HG02610 (cell line): ENCODE measurements at regions not wholly inside any gene's neighbourhood (a gene's known extent, or its start where the extent isn't known, plus 50 kb on each side); places are given as distances from the start of the nearest gene placed in this dataset.

Experiments
- ATAC-seq: cut with Tn5 transposase; IDR thresholded peaks from one replicate; pipeline ENCODE4 v1.9.1; 2021; ENCODE audit warnings: mild to moderate bottlenecking, moderate library complexity; ENCODE audit not compliant: unreplicated experiment

DNA sequence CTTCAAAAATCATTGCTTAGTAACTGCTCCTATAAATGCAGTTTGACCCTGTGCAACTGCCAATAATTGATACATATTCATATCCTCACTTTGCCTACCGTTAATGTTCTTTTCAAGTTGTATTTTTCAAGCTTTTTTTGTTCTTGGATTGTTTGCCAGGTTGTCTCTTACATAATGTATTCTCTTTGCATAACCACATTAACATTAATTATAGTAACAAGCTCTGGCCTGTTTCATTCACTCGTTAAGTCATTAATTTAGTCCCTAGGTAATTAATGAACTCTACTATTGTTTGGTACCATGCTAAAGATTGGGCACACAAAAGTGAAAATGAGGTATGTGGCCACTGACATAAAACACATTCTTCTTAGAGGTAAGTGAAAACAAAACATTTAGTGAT, 1338.8 kb downstream of the NSUN3 start:
- no peak for ATAC-seq

DNA sequence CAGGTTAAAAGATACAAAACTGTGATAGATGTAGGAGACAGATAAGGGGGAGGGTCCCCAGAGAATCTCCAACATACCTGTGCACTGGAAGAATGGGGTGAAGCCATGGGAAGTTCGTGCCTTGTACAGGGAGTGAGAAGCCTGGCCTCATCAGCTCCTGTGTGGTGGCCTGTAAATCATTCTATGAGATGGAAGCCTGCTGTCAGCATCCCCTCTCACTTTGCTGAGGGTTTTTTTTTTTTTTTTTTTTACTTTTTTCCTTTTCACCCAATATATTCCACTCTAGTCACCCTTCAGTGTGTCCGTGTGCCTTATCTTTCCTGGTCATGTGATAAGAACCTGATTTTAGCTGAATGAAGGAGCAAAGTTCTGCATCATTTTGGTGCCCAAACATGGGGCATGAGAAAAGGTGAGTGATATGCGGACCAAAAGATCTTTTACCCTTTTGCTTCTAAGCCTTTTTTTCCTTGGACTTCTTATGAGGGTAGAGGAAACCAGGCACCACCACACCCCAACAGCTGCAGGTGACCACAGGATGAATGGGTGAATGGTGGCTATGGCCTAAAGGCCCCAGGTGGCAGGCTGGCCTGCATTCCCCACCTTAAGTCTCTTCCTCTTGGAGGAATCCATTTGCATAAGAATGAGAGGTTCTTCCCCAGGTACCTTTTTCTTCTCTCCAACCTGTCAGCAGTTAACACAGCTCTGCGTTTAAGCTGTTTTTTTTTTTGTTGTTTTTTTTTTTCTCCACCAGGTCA, 1345.0 kb downstream of the NSUN3 start:
- ATAC-seq, result no peak

DNA sequence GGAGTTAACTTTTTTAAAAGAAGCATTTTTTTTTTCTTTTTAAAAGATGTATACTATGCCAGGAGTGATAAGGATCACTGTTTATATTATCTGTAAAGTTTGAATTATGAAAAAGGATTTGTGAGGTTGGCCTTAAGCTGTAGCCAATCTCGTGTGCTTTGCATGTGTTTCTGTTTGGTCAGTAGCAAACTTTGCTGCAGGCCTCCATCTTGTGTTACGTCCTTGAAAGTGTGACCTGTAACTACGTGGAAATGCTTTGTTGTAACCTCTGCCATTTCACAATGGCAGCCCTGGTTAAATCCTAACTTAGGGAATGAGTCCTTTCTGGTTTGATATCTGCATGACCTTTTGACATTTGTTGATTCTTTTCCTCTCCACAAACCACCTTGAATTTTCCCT, 1345.6 kb downstream of the NSUN3 start:
- no peak for ATAC-seq

DNA sequence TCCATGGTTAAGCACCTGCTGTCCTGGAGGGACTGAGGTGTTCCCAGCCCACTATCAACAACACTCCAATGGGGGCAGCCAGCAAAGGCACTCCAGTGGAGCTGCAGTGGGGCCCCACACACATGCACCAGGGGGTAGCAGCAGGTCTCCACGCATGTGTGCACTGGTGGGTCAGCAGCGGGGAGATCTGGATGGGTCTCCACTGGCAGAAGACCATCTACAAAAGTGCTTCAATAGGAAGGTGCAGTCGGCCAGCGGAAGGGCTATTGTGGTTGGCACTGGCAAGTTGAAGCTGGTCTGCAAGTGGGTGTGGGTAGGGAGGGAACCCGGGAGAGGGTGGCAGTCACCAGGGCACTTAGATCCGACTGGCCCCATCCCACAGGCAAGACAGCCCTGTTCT, 1355.4 kb downstream of the NSUN3 start:
- ATAC-seq, result no peak

DNA sequence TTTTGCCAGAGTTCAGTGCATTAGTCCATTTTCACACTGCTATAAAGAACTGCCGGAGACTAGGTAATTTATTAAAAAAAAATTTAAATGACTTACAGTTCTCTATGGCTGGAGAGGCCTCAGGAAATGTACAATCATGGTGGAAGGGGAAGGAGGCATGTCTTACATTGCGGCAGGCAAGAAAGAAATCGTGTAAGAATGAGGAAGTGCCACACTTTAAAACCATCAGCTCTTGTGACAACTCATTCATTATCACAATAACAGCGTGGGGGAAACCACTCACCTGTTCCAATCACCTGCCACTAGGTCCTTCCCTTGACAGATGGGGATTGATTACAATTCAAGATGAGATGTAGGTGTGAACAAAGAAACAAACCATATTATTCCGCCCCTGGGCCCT, 1361.4 kb downstream of the NSUN3 start:
- ATAC-seq, result no peak

DNA sequence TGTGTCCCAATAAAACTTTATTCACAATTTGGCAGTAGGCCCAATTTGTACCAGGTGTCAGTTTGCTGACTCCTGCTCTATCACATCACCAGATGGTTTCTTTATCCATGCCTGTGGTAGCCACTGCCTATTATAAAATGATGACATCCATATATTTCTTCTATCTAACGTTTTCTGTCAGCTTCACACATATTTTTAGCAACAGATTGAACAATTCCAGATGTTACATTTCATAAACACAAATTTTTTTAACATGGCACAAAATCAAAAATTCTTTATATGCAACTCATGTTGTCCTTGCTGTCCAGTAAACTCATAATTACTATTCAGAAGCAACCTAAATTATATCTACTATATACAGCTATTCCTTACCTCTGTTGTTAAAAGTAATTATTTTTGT, 1371.6 kb downstream of the NSUN3 start:
- no peak for ATAC-seq

DNA sequence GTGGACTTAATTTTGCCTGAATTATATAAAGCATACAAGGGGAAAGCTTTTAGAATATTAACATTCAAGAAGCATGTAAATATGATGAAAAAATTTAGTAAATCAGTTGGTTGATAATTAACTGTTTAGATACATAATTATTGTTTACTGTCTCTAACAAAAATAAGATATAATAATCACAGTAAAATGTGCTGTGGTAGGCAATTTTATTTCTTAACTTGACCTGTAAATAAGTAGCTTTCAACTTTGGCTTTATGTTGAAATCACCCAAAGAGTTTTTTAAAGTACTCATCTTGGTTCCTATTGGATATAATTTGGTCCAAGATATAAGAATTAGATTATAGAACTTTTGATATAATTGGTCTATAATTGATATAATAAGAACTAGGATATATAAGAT, 1374.5 kb downstream of the NSUN3 start:
- ATAC-seq, result no peak

DNA sequence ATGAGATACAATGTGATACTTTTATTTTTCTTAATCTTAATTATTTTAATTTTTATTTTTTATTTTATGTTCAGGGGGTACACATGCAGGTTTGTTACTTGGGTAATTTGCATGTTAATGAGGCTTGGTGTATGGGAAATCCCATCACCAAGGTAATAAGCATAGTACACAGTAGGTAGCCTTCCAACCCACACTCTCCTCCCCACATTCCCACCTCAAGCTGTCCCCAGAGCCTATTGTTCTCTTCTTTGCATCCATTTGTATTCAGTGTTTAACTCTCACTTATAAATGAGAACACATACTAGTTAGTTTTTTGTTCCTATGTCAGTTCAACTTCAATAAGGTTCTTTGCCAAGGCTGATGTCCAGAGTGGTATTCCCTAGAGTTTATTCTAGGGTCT, 1375.4 kb downstream of the NSUN3 start:
- no peak for ATAC-seq

DNA sequence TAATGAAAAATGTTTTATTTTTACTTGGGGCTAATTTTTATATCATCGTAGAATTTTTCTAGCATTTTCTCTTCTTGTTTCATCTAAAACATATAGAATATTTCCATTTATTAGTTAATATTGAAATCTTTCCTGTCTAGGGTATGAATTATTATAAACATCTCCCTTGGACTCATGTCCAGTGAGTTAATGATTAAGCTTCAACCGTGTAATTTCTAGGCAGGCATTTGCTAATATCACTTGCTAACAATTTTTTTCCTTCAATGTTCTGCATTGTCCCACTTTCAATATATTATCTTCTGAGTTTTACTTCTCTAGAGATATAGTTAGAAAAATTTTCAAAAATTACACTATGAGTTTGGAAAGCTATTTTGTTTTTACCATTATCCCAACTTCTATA, 1371.6 kb upstream of the EPHA6 start:
- ATAC-seq, result no peak

DNA sequence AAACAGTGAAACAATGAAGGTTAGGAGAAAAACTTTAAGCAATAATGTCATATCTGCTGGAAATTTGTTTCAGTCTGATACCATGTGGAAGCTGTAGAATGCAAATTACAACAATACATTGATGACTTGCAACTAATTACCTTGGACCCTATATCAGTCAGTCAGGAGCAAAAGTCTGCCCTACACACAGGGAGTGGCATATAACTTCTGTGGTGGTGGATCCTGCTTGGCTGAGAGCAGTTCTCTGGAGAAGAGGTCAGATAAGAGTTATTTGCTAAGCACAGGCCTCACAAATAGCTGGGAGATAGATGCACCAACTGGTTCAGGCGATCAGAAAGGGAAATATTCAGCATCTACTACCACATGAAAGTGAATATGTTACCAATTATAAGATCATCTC, 1364.6 kb upstream of the EPHA6 start:
- no peak for ATAC-seq

DNA sequence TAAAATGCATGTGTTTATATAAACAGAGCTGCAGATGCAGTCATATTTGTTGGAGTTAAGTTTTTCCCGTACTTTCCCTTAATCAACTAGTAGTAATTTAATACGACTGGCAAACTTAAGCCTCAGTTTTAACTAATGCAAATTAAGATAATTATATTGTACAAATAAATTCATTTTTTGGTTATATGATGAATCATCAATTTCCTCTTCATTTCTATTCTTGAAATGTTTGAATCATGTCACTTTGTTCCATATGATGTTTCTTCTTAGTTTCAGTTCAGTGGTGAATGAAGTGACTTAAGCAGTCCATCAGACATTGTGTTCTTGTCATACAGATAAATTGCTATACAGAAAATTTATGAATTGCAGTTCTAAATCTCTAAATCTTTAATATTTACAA, 1361.2 kb upstream of the EPHA6 start:
- ATAC-seq, result no peak

DNA sequence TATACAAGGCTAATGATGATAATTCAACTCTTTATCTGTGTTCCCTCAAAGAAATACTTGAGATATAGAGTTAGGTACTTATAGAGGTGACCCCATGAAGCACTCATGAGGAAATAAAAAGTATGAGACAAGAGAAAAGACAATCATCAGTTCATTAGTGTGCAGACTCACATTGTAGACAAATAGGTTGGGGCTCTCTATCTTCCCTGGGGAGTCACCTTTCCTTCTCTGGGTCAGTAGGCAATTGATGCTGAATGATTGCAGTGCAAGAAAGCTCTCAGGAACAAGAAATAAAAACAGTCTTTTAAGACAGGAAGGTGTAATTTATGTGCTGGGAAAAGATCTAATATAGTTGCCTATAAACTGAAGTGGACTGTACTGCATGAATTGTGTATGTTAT, 1357.6 kb upstream of the EPHA6 start:
- no peak for ATAC-seq

DNA sequence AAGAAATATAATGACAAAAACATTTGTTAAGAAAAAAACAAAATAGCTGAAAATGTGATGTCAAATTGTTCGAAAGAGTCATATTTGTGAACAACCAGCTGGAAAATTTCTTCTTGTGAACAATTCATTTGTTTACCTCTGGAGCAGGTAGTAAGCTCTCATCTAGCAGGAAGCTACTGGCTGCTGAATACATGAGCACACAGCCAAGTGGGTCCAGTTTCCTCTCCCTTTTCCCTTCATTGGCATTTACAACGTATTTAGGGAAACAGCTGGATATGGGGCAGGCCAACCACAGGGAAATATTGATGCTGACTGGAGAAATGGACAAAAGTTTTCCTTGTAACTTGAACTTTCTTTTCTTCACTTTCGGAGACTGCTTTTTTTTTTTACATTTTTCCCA, 1354.7 kb upstream of the EPHA6 start:
- no peak for ATAC-seq

DNA sequence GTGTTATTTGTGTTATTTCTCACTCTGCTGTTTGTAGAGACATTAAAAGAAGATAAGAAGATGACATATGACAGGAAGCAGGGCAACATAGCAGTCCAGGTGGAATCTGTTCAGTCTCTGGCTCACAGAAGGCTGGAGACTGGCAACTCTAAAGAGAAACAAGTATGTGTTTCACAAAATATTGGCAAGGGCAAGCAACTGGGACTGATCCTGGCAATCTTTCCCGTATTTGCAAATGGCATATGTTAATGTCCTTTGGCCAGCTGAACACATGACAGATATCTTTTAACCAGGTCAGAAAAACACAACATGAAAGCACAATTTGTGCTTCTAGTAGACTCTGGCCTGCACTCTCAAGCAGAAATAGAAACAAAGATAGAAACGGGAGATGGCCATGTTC, 1354.1 kb upstream of the EPHA6 start:
- ATAC-seq, result no peak

DNA sequence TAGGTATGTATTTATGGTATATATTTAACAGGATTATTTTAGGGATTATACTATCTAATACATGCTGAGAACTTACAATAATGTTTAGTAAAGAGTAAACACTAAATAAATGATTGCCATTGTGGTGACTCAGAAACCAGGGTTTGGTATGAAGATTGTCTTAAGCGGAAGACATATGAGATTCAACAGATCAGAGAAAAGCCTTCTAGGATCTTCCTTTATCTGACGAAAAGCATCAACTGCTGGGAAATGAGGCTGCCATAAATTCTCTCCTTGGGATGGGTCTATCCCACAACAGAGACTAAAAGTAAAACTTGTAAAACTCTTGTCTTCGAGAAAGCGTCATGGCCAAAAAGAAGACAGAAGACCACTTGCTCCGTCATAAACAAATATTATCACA, 1352.2 kb upstream of the EPHA6 start:
- no peak for ATAC-seq

DNA sequence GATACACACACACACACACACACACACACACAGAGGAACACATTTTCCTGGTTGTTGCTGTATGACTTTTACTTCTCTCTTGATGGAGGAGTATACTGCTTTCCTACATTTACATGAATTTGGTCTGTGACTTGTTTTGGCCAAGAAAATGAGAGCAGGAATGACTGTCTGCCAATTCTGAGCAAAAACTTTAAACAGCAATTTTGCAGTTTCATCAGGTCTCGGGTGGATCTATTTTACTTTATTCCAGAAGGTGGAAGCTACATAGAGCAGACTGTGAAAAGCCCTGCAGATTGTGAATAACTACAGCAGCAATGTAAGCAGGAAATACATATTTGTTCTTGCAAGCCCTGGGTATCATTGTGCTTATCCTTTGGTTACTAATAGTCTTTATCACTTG, 1350.0 kb upstream of the EPHA6 start:
- ATAC-seq, result no peak

DNA sequence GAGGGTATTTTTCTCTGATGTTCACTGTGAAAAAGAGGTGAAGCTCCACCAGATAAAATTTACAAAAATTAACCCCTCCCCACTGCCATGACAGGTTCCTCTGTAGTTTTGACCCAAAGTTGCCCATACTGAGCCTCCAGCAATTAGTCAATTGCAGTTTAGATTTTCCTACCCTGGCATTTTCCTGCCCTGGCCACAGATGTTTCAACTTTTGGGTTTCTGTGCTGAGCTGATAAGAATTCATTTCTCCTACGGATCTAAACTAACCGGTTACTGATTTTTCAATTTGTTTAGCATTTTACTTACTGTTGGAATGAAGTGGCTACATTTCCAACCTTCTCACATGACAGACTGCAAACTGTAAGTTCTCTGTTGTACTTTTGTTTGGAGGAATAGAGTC, 1346.1 kb upstream of the EPHA6 start:
- ATAC-seq, result no peak

DNA sequence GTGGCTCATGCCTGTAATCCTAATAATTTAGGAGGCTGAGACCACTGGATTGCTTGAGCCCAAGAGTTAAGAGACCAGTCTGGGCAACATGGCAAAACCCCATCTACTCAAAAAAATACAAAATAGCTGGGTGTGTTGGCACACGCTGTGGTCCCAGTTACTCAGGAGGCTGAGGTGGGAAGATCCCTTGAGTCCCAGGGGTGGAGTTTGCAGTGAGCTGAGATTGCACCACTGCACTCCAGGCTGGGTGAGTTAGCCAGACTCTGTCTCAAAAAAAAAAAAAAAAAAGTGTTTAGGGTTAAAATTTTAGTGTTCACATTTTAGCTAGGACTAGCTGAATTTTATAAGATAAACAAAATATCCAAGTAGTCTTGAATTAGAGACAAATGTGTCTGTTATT, 1340.1 kb upstream of the EPHA6 start:
- ATAC-seq, result no peak

DNA sequence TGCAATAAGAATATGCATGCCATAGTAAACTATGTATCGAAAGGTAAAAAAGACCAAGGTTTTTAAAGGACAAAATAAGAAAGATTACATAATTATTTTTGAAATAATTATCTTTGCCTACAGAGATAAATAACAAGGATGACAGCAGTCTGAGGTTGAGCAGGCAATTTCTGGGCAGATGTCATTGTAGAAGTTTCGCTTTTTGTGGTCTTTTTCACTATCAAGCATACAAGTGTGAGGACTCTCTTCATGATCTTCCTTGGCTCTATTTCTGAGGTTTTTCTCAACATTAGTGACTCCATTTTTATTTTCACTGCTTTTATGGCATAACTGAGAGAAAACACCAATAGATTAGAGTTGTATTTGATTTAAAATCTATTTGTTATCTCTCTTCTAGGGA, 1337.9 kb upstream of the EPHA6 start:
- ATAC-seq, result no peak

DNA sequence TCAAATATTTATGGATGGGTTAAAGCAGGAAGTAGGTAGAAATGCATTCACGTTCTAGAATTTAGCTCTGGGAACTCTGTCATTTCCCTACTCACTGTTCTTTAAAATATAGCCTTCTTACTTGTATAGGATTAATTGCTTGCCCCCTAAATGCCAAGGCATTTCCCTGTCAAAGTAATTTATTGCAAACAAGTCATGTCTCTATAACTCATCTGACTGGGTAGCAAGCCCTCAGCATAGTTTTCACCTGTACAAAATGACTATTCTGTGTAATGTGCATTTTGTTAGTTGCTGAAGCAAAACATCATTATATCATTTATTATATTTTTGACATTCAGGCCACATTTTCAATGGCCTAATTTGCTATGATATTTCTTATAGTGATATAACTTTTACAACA, 1308.2 kb upstream of the EPHA6 start:
- ATAC-seq, result no peak

DNA sequence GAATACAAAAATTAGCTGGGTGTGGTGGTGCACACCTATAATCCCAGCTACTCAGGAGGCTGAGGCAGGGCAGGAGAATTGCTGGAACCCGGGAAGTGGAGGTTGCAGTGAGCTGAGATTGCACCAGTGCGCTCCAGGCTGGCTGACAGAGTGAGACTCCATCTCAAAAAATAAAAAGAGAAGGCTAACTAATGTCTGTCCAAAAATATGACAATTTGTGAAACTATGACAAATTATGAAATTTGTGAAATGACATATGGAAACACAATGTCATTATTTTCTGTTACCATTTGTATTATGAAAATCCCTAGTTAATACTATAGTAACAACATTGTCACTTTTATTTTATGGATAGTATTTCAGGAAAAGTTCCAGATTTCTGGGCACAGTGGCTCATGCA, 1306.3 kb upstream of the EPHA6 start:
- ATAC-seq, result peak; percentile 77

DNA sequence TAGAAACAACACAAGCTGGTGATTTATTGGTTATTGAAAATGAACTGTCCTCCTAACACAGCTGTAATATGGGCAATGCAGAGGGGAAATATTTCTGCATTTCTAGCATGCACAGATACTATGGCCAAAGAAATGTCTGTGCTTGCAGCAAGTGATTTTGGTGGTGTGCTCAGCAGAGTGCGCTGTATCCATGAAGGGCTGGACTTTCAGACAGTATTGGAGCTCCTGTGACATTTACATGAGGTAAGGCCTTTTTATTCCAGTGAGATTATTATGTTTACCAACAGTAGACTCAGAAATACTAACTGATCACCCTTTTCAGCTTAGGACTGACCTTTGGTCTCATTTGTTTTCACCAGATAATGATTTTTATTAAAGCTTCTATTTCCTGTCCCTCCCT, 1302.6 kb upstream of the EPHA6 start:
- no peak for ATAC-seq

DNA sequence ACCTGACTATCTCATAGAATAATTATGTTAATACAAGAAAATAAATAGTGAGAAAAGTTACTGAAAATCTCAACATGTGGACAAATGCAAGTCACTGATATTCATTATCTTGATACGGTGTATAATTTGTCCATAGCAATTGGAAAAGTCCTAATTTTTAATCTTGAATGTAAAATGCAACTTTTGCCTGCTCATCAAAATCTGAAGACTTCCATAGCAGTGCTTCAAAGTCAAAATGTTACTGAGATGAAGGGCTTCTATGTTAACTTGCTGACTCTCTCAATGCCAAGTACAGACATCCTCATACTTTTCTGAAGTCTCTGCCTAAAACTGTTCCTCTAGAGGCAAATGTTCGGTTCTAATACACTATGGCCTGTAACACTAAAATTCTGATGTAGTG, 1300.1 kb upstream of the EPHA6 start:
- ATAC-seq, result no peak
